Activated T-helper 1 cell treated with anti-CD3 and anti-CD28 coated beads, Interleukin-12 subunit alpha, Interleukin-12 subunit beta, Interleukin-2, Interleukin-4 antibody, amounts not matched to agents 30 ng/mL and 10 ng/mL and 1 ng/mL, durations not matched to agents 14 hours and 24 hours and 36 hours (primary cell): ENCODE measurements at regions not wholly inside any gene's neighbourhood (a gene's known extent, or its start where the extent isn't known, plus 50 kb on each side); places are given as distances from the start of the nearest gene placed in this dataset.

ENCODE experiments used
- DNase-seq: peaks from one replicate; pipeline ENCODE4 v3.0.0; 2021; ENCODE audit warnings: low spot score
- H3K27ac Mint-ChIP-seq: one replicate; pipeline ENCODE4 v1.8.0; 2021; ENCODE audit warnings: mild to moderate bottlenecking, mixed read lengths
- H3K27me3 Mint-ChIP-seq: one replicate; pipeline ENCODE4 v1.8.0; 2022; ENCODE audit warnings: mild to moderate bottlenecking, moderate library complexity, mixed read lengths; ENCODE audit not compliant: insufficient read depth
- H3K36me3 Mint-ChIP-seq: one replicate; pipeline ENCODE4 v1.8.0; 2021; ENCODE audit warnings: low read depth, mixed read lengths
- H3K4me1 Mint-ChIP-seq: one replicate; pipeline ENCODE4 v1.8.0; 2021; ENCODE audit warnings: low read depth, mixed read lengths
- H3K4me3 Mint-ChIP-seq: one replicate; pipeline ENCODE4 v1.8.0; 2021; ENCODE audit warnings: mild to moderate bottlenecking, moderate library complexity, mixed read lengths
- H3K9me3 Mint-ChIP-seq: one replicate; pipeline ENCODE4 v1.8.0; 2021; ENCODE audit warnings: mixed read lengths
- intact Hi-C: fragments of 100-400 bp; cut with micrococcal nuclease; formaldehyde crosslinking; loops from one replicate; pipeline ENCODE4 v1.15.1; 2024

DNA sequence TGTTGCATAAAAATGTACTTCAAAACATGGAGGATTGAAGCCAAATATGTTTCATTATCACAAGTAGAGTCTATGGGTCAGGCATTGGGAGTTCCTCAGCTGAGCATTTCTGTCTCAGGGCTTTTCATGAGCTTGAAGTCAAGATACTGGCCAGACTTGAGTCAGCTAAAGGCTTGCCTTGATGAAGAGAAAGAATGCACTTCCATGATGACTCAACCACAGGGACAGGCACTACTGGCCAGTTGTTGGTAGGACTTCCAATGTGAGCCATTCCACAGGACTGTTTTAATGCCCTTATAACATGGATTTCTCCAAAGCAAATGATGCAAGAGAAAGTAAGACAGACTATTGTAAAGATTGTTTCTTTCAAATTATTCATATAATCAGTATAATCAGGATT lies 895.6 kb downstream of the RAB28 start:
- intact Hi-C loops: no loop called here

DNA sequence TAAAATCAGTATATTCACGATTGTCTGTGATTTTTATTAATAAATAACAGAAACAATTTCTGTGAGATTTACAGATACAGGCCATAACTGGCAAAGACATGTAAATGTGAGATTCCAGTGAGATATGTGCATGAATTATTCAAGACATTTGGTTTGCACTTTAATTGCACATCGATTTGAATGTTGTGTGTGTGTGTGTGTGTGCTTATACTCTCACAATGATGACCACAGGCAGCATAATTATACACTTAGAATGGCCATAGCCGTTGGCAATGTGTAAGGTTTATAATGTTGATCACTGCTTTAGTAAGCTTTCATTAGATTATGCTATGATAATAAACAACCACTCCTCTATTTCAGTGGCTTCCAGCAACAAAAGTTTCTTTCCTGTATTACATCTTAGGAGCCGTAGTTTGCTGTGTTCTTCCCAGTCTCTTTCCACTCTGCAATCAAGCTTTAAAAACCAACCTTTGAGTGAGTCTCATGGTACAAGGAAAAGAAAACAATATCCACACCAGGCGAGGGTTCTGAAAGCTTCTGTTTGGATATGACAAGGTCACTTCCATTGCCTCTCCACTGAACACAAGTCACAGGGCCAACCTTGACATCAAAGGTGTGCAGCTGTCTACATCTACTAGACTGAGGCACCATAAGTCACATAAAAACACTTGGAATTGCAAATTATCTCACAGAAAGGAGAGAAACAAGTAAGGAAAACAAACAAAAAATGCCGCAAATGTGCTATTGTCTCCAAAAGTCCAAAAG lies 897.7 kb downstream of the RAB28 start:
- intact Hi-C loops: no loop called here
- no peaks in the 10 kb centered on the region for H3K36me3 Mint-ChIP-seq
- no peaks in the 10 kb centered on the region for H3K27me3 Mint-ChIP-seq

More for the DNA sequence above, 895.6 kb downstream of the RAB28 start:
- Mint-ChIP-seq H3K27ac (no peak overlapping the region), H3K27me3 (no peaks in the 10 kb centered on the region), H3K4me1 (no peaks in the 10 kb centered on the region), H3K36me3 (no peaks in the 10 kb centered on the region), H3K9me3 (no peaks in the 10 kb centered on the region), H3K4me3 (no peak overlapping the region)
- DNase-seq: no peak

DNA sequence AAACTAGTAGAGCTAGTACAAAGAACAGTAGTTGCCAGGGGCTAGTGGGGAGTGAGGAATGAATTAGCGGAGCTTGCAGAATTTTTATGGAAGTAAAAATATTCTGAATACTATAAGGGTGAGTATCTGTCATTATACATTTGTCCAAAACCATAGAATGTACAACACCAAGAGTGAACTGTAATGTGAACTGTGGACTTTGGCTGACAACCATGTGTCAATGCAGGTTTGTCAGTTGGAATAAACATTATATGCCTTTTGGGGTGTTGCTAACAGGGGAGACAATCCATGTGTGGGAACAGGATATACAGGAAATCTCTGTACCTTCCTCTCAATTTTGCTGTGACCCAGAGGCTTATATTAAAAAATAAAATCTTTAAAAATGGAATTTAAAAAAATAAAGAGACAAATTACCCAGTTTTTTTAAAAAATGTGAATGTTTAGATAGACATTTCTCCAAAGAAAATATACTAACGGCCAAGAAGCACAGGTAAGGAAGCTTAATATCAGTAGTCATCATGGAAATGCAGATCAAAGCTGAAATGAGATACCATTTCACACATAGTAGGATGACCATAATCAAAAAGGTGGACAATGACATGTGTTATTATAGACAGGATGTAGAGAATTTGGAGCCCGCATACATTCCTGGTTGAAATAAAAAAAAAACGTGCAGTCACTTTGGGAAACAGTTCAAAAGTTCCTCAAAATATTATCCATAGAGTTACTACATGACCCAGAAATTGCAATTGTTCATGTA lies 899.8 kb downstream of the RAB28 start:
- no peak for DNase-seq
- H3K4me3 Mint-ChIP-seq: no peak overlapping the region
- no peaks in the 10 kb centered on the region for H3K27me3 Mint-ChIP-seq
- no peak overlapping the region for H3K27ac Mint-ChIP-seq
- no peaks in the 10 kb centered on the region for H3K36me3 Mint-ChIP-seq
- no peaks in the 10 kb centered on the region for H3K9me3 Mint-ChIP-seq
- H3K4me1 Mint-ChIP-seq: no peaks in the 10 kb centered on the region
- intact Hi-C loops: no loop called here

More for the DNA sequence above, 897.7 kb downstream of the RAB28 start:
- H3K9me3 Mint-ChIP-seq: no peaks in the 10 kb centered on the region
- no peak for DNase-seq
- no peaks in the 10 kb centered on the region for H3K4me1 Mint-ChIP-seq
- no peak overlapping the region for H3K4me3 Mint-ChIP-seq
- H3K27ac Mint-ChIP-seq: no peak overlapping the region

DNA sequence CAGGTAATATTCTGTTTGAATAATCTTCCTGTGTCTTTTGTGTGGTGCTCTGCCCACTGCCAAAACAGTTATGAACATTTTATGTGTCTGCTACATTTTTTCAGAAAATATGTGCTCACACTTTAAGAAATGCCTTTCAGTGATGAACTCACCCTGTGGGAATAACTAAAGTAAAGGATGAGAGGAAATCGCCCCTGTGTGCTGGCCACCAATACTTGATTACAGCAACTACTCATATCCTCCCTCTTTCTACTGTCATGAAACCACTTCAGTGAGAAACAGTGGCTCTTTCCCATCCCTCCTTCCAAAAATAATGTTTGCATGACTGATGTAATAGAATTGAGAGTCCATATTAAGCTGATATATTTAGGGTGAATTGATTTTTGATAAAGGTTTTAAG lies 900.9 kb downstream of the RAB28 start:
- intact Hi-C loops: no loop called here
- Mint-ChIP-seq H3K36me3 (no peaks in the 10 kb centered on the region), H3K27ac (no peak overlapping the region), H3K4me3 (no peak overlapping the region), H3K27me3 (no peaks in the 10 kb centered on the region), H3K4me1 (no peaks in the 10 kb centered on the region), H3K9me3 (no peaks in the 10 kb centered on the region)
- DNase-seq: no peak

DNA sequence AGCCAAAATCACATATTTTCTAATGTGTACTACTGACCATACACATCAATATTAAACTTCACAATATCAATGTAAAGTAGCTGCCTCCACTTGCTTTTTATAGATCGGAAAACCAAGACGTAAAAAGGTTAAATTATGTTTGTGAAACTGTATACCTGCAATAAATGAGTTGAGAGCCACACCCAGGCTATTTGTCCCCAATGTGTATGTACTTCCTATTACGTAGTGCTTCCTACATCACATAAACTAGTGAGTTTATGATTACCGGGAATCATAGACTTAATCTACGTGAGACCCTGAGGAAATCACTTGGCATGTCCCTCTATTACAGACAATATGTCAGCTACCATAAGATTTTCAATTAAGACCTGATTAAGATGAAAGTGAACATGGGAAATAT lies 903.4 kb downstream of the RAB28 start:
- H3K4me3 Mint-ChIP-seq: no peak overlapping the region
- no peaks in the 10 kb centered on the region for H3K27me3 Mint-ChIP-seq
- DNase-seq: no peak
- H3K4me1 Mint-ChIP-seq: no peaks in the 10 kb centered on the region
- no peak overlapping the region for H3K27ac Mint-ChIP-seq
- intact Hi-C loops: no loop called here
- no peaks in the 10 kb centered on the region for H3K36me3 Mint-ChIP-seq
- no peaks in the 10 kb centered on the region for H3K9me3 Mint-ChIP-seq

DNA sequence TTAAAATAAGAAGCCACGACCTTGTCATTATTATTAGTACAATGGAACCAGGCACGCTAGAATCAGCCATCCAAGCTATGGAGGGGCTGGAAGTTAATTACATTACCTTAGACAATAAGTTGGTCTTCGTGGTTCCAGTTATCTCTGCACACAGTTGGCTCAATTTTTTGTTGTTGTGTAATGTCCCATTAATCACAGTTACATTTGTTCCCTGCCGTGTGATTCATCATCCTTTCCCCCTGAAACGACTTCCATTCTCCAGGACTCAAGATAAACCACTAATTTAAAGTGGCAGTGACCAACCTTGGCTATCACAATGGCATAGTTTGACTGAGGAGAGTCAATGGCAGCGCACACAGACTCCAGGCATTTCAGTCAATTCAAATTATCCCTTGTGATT lies 905.0 kb downstream of the RAB28 start:
- intact Hi-C loops: no loop called here
- Mint-ChIP-seq H3K9me3 (no peaks in the 10 kb centered on the region), H3K36me3 (no peaks in the 10 kb centered on the region), H3K27me3 (no peaks in the 10 kb centered on the region), H3K4me3 (no peak overlapping the region), H3K4me1 (no peaks in the 10 kb centered on the region), H3K27ac (no peak overlapping the region)
- no peak for DNase-seq

DNA sequence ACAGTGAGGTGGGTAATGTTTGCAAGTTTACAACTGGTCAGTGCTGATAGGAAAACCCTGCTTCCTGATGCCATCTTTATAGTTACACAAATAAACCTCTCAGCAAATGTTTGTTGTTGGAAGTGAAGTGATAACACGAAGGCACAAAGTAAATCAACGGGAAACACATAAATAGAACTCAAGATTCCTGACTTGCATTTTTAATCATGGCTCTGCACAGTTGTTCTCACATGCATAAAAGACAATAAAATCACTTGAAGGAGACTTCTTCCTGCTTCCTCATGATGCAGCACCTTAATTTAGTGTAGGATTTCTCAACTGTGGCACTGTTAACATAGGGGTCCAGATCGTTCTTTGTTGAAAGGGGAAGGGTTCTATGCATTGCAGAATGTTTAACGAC lies 907.7 kb downstream of the RAB28 start:
- Mint-ChIP-seq H3K4me1 (no peaks in the 10 kb centered on the region), H3K36me3 (no peaks in the 10 kb centered on the region), H3K27ac (no peak overlapping the region), H3K27me3 (no peaks in the 10 kb centered on the region), H3K4me3 (no peak overlapping the region), H3K9me3 (no peaks in the 10 kb centered on the region)
- intact Hi-C loops: no loop called here
- no peak for DNase-seq

DNA sequence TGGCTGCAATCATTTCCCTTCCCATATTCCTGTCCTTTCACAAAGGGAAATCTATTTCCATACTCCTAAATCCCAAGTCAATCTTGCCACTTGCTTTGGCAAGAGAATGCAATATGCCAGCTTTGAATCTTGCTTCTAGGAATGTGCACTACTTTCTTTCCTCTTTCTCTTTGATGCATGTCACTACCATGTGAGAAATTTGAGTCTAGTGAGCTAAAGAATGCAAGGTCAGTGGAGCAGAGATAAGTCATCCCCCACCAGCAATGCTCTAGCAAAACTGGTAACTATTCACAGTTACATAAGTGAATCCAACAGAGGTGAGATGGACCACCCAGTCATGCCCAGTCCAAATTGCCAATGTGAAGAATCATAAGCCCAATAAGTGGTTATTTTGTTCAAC lies 910.4 kb downstream of the RAB28 start:
- DNase-seq: no peak
- intact Hi-C loops: no loop called here
- H3K9me3 Mint-ChIP-seq: no peaks in the 10 kb centered on the region
- H3K27ac Mint-ChIP-seq: no peak overlapping the region
- H3K4me3 Mint-ChIP-seq: no peak overlapping the region
- H3K4me1 Mint-ChIP-seq: no peaks in the 10 kb centered on the region
- H3K27me3 Mint-ChIP-seq: no peaks in the 10 kb centered on the region
- H3K36me3 Mint-ChIP-seq: no peaks in the 10 kb centered on the region

DNA sequence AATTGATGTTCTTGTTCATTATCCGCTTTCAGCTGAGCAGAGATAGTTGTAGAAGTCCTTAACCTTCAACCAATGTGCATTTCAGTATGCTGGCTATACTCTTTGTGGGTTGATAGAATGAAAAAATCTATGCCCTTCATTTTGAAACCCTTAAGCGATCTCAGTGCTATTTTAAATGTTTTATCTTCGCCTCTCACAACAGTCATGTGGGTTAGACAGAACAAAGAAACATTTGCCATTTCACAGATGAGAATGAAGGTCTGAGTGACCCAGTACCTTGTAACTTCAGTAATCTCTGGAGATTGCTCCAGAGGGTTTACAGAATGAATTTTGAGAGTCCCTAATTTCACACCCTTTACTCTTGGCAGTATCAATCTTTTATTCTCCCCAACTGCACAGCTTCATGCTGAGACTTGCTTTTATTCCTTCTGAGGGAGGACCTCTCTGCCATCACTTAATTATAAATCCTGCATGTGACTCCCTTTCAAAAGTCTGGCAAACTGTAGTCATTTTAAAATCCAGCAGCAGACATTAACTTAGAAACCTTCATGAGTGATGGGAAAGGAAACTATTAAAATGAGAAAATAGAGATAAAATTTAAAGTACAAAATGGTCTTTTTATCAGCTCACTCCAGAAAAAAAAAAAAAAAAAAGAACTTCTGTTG lies 921.5 kb downstream of the RAB28 start:
- H3K27ac Mint-ChIP-seq: no peak overlapping the region
- no peak overlapping the region for H3K4me3 Mint-ChIP-seq
- H3K36me3 Mint-ChIP-seq: no peaks in the 10 kb centered on the region
- H3K27me3 Mint-ChIP-seq: no peaks in the 10 kb centered on the region
- no peaks in the 10 kb centered on the region for H3K4me1 Mint-ChIP-seq
- intact Hi-C loops: no loop called here
- DNase-seq: no peak
- H3K9me3 Mint-ChIP-seq: peaks cover 4% of the 10 kb centered on the region

DNA sequence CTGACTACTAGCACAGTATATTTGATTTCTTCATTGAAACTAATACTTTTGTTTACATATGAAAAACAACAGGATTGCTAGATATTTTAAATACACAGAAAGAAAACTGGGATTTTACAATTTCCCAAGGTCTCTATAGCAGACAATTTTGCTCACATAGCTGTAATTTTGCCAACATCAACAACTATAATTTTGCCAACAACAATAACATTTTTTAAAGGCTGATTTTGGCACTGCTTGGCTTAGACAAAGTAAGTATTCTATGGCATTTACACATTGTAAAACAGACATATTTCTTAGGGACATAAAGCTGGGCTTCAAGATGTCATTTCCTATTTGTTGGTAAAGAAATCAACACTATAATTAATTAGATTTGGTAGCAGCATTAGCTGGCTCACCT lies 922.1 kb downstream of the RAB28 start:
- no peak for DNase-seq
- H3K4me1 Mint-ChIP-seq: no peaks in the 10 kb centered on the region
- H3K27ac Mint-ChIP-seq: no peak overlapping the region
- H3K9me3 Mint-ChIP-seq: peaks cover 6% of the 10 kb centered on the region
- H3K4me3 Mint-ChIP-seq: no peak overlapping the region
- no peaks in the 10 kb centered on the region for H3K27me3 Mint-ChIP-seq
- H3K36me3 Mint-ChIP-seq: no peaks in the 10 kb centered on the region
- intact Hi-C loops: no loop called here

DNA sequence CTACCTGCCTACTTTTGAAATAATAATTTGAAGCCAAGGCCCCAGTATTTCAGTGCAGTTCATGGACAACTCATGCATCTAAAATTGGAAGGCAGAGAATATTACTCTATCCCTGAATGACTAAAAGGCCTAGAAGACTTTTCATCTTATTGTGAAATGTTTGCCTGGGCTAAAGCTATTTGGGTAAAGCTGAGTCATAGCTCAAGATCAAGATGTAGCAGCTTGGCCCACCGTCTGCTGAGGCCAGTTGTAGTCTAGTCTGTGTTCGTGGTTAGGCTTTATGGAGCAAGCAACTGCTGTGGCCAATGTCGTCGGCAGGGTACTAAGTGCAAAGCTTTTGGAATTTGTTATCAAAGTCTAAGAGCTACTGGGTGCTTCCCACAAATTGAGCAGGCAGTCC lies 929.1 kb downstream of the RAB28 start:
- no peaks in the 10 kb centered on the region for H3K27me3 Mint-ChIP-seq
- intact Hi-C loops: no loop called here
- no peak for DNase-seq
- peaks cover 9% of the 10 kb centered on the region for H3K9me3 Mint-ChIP-seq
- H3K27ac Mint-ChIP-seq: no peak overlapping the region
- H3K4me3 Mint-ChIP-seq: no peak overlapping the region
- no peaks in the 10 kb centered on the region for H3K36me3 Mint-ChIP-seq
- H3K4me1 Mint-ChIP-seq: no peaks in the 10 kb centered on the region

DNA sequence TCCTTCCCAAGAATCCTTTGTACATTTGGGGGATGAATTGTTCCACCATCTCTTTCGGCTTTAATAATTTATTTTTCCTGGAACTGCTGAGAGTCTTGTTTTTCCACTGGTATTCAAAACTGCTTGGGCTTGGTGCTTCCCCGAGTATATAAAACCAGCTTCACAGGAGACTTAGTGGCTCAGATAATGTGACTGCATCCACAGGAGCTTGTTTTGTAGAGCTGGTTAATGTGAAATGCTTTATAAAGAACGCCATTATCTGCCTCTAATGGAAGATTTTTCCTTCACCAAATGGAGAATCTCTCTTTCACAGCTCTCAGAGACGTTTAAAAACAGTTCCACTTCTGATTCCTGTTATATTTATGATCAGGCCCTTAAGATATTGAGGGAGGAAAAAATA lies 935.5 kb downstream of the RAB28 start:
- no peaks in the 10 kb centered on the region for H3K4me1 Mint-ChIP-seq
- no peaks in the 10 kb centered on the region for H3K27me3 Mint-ChIP-seq
- intact Hi-C loops: no loop called here

DNA sequence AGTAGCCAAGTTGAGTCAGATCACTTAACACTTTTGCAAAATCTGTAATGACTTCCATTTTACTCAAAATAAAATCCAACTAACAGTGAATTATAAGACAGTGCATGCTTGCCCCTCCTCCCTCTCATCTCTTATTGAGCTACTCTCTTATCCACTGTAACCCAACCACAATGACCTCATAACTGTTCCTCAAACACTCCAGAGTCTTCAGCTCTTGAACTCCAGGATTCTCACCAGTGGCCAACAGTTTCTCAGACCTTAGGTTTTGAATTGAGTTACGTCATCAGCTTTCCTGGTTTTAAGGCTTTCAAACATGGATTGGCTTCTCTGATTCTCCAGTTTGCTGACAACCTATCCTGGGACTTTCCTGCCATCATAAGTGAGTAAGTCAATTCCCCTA lies 938.3 kb downstream of the RAB28 start:
- no peak overlapping the region for H3K27ac Mint-ChIP-seq
- no peaks in the 10 kb centered on the region for H3K27me3 Mint-ChIP-seq
- no peaks in the 10 kb centered on the region for H3K36me3 Mint-ChIP-seq
- DNase-seq: no peak
- no peaks in the 10 kb centered on the region for H3K4me1 Mint-ChIP-seq
- H3K4me3 Mint-ChIP-seq: no peak overlapping the region
- intact Hi-C loops: no loop called here
- no peaks in the 10 kb centered on the region for H3K9me3 Mint-ChIP-seq

More for the DNA sequence above, 935.5 kb downstream of the RAB28 start:
- Mint-ChIP-seq H3K27ac (no peak overlapping the region), H3K4me3 (no peak overlapping the region), H3K36me3 (no peaks in the 10 kb centered on the region), H3K9me3 (no peaks in the 10 kb centered on the region)
- no peak for DNase-seq
